ENCODE measurements at regions not wholly inside any gene's neighbourhood (a gene's known extent, or its start where the extent isn't known, plus 50 kb on each side); places are given as distances from the start of the nearest gene placed in this dataset.

GRCh38 chr18:51399491-51400122 lies 202.1 kb upstream of the MEX3C start:
- in situ Hi-C loops (cut with HindIII; ENCODE audit: low pct_ligation_motif_present, low sequenced_read_pairs) = no loop called here
- Histone ChIP-seq H3K27me3 (replicated peaks) (no peaks in the 10 kb centered on the region), H3K27ac (no peak overlapping the region), H3K36me3 (replicated peaks) (no peaks in the 10 kb centered on the region), H3K4me3 (ENCODE audit: low read depth, low read length) (no peak overlapping the region)
- no peak for TF ChIP-seq CTCF (IDR thresholded peaks at IDR 0.05; ENCODE audit: low read depth, low read length, missing control alignments)
- DNase-seq = no peak

GRCh38 chr18:51400721-51401120 lies 203.2 kb upstream of the MEX3C start:
- no peaks in the 10 kb centered on the region for H3K27me3 ChIP-seq (replicated peaks)
- H3K27ac ChIP-seq = no peak overlapping the region
- no peak overlapping the region for H3K4me3 ChIP-seq (ENCODE audit: low read depth, low read length)
- no peak for TF ChIP-seq CTCF (IDR thresholded peaks at IDR 0.05; ENCODE audit: low read depth, low read length, missing control alignments)
- no peak for DNase-seq
- in situ Hi-C loops (cut with HindIII; ENCODE audit: low pct_ligation_motif_present, low sequenced_read_pairs) = no loop called here
- H3K36me3 ChIP-seq (replicated peaks) = no peaks in the 10 kb centered on the region

GRCh38 chr18:51401912-51402311 lies 204.4 kb upstream of the MEX3C start:
- in situ Hi-C loops (cut with HindIII; ENCODE audit: low pct_ligation_motif_present, low sequenced_read_pairs) = no loop called here
- no peaks in the 10 kb centered on the region for H3K36me3 ChIP-seq (replicated peaks)
- TF ChIP-seq CTCF (IDR thresholded peaks at IDR 0.05; ENCODE audit: low read depth, low read length, missing control alignments) = no peak
- DNase-seq = no peak
- no peak overlapping the region for H3K27ac ChIP-seq
- no peaks in the 10 kb centered on the region for H3K27me3 ChIP-seq (replicated peaks)
- H3K4me3 ChIP-seq (ENCODE audit: low read depth, low read length) = no peak overlapping the region

- Histone ChIP-seq H3K27ac (no peak overlapping the region), H3K27me3 (replicated peaks) (no peaks in the 10 kb centered on the region), H3K36me3 (replicated peaks) (no peaks in the 10 kb centered on the region), H3K4me3 (ENCODE audit: low read depth, low read length) (no peak overlapping the region)
- no peak for DNase-seq
- no peak for TF ChIP-seq CTCF (IDR thresholded peaks at IDR 0.05; ENCODE audit: low read depth, low read length, missing control alignments)
- in situ Hi-C loops (cut with HindIII; ENCODE audit: low pct_ligation_motif_present, low sequenced_read_pairs) = no loop called here
These were observed 207.1 kb upstream of the MEX3C start for GRCh38 chr18:51404620-51405019.

- in situ Hi-C loops (cut with HindIII; ENCODE audit: low pct_ligation_motif_present, low sequenced_read_pairs) = no loop called here
- Histone ChIP-seq H3K36me3 (replicated peaks) (no peaks in the 10 kb centered on the region), H3K27ac (no peak overlapping the region), H3K27me3 (replicated peaks) (no peaks in the 10 kb centered on the region), H3K4me3 (ENCODE audit: low read depth, low read length) (no peak overlapping the region)
- no peak for TF ChIP-seq CTCF (IDR thresholded peaks at IDR 0.05; ENCODE audit: low read depth, low read length, missing control alignments)
- no peak for DNase-seq
These were observed 208.4 kb upstream of the MEX3C start for GRCh38 chr18:51405683-51406477.

Data from brain microvascular endothelial cell (primary cell).